BLaER1 treated with 17β-estradiol and CSF1 and Interleukin-3, amounts not matched to agents 10 nM and 100 nM (cell line): ENCODE measurements at regions not wholly inside any gene's neighbourhood (a gene's known extent, or its start where the extent isn't known, plus 50 kb on each side); places are given as distances from the start of the nearest gene placed in this dataset.
"Not testable (repeated sequence)": the region's sequence is repeated elsewhere in the genome, so short reads cannot be mapped to it uniquely, and the experiment has no call there.

Source experiments
- H3K27ac ChIP-seq, 11 experiments: shearing (Covaris generic); formaldehyde crosslinking; 2 replicates each; pipeline ENCODE4 v1.8.1; 2022
- H3K27me3 ChIP-seq, 11 experiments: shearing (Covaris generic); formaldehyde crosslinking; 2 replicates each; pipeline ENCODE4 v1.8.1; 2022
- H3K36me3 ChIP-seq, 11 experiments: shearing (Covaris generic); formaldehyde crosslinking; 2 replicates each; pipeline ENCODE4 v1.8.1; 2022
- H3K4me1 ChIP-seq, 10 experiments: shearing (Covaris generic); formaldehyde crosslinking; 2 replicates each; pipeline ENCODE4 v1.8.1; 2022
- H3K4me2 ChIP-seq, 11 experiments: shearing (Covaris generic); formaldehyde crosslinking; 2 replicates each; pipeline ENCODE4 v1.8.1; 2022
- H3K4me3 ChIP-seq, 10 experiments: shearing (Covaris generic); formaldehyde crosslinking; 2 replicates each; pipeline ENCODE4 v1.8.1; 2022
- H3K9ac ChIP-seq, 11 experiments: shearing (Covaris generic); formaldehyde crosslinking; 2 replicates each; pipeline ENCODE4 v1.8.1; 2022
- H3K9me3 ChIP-seq, 11 experiments: shearing (Covaris generic); formaldehyde crosslinking; replicated peaks in 1 of 11; 2 replicates each; pipeline ENCODE4 v1.8.1; 2022
- H4K20me1 ChIP-seq, 11 experiments: shearing (Covaris generic); formaldehyde crosslinking; 2 replicates each; pipeline ENCODE4 v1.8.1; 2022
- Cebpa-rat ChIP-seq, 11 experiments: shearing (Covaris generic); IDR thresholded peaks; 2 replicates each; pipeline ENCODE4 v1.8.1; 2022

DNA sequence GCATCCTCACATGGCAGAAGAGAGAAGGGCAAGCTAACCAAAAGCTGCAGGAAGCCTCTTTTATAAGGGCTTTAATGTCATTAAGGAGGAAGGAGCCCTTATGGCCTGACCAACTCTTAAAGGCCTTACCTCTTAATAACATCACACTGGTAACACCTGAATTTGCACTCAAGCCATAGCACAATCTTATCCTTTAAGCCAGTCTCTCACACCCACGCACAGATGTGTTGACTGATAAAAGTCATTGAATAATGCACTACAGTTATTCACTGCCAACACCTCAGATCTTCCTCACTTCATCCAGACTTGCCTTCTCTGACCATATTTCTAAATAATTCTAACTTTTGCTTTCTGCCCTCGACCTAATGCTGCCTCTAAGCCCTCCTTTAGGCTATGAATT lies 516.8 kb downstream of the ADCYAP1 start:
- peaks cover 0 to 7% (median 0%) of the 10 kb centered on the region in 11 experiments; a peak in 1 of 22 replicates for H3K9me3 ChIP-seq
- no peaks in the 10 kb centered on the region for H4K20me1 ChIP-seq
- no peak overlapping the region for H3K4me2 ChIP-seq
- H3K4me1 ChIP-seq: no peaks in the 10 kb centered on the region
- no peak for TF ChIP-seq Cebpa-rat (IDR thresholded peaks at IDR 0.05)
- no peaks in the 10 kb centered on the region for H3K27me3 ChIP-seq
- no peak overlapping the region for H3K4me3 ChIP-seq
- H3K36me3 ChIP-seq: no peaks in the 10 kb centered on the region
- H3K27ac ChIP-seq: no peak overlapping the region
- no peak overlapping the region for H3K9ac ChIP-seq

DNA sequence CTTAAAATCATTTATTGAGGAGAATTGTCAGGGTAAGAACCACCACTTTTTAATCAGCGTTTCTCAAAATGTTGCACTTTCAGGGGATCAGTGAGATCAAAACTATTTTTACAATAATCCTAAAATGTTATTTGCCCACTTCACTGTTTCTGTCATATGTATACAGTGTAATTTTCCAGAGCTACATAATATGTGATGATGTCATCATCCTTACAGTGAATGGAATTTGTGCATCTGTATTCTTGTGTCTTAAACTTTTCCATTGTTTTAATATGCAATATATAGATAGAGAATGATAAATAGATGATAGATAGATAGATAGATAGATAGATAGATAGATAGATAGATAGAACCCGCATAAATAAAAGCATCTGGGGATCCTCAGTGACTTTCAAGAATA lies 518.0 kb downstream of the ADCYAP1 start:
- H3K4me1 ChIP-seq: no peaks in the 10 kb centered on the region
- H3K27me3 ChIP-seq: no peaks in the 10 kb centered on the region
- H3K9me3 ChIP-seq: peaks cover 0 to 7% (median 0%) of the 10 kb centered on the region in 11 experiments; a peak in 1 of 22 replicates
- no peak for TF ChIP-seq Cebpa-rat (IDR thresholded peaks at IDR 0.05)
- H3K36me3 ChIP-seq: no peaks in the 10 kb centered on the region
- H3K27ac ChIP-seq: no peak overlapping the region
- no peak overlapping the region for H3K4me2 ChIP-seq
- H4K20me1 ChIP-seq: no peaks in the 10 kb centered on the region
- no peak overlapping the region for H3K9ac ChIP-seq
- H3K4me3 ChIP-seq: no peak overlapping the region

DNA sequence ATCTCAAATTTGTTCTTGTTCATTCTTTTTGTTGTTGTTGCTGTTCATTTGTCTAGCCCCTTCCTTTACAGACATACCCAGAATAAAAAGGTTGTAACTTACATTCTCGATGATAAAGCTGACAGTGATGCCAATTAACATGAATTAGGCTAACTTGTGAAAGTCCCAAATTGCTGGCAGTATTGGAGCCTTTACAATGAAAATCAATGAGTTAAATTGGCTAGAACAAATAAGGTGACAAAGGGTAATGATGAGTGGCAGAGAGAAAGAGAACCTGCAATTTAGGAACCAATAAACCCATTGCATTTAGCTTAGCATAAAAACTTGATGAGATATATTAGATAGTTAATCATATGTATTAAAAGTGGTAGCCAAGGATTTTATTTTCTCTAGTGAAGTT lies 521.0 kb downstream of the ADCYAP1 start:
- Histone ChIP-seq H3K27ac (no peak overlapping the region), H3K9me3 (no peaks in the 10 kb centered on the region), H3K4me2 (no peak overlapping the region), H3K4me1 (no peaks in the 10 kb centered on the region), H3K36me3 (no peaks in the 10 kb centered on the region), H3K4me3 (no peak overlapping the region), H3K27me3 (no peaks in the 10 kb centered on the region), H3K9ac (no peak overlapping the region), H4K20me1 (no peaks in the 10 kb centered on the region)
- TF ChIP-seq Cebpa-rat (IDR thresholded peaks at IDR 0.05): no peak

DNA sequence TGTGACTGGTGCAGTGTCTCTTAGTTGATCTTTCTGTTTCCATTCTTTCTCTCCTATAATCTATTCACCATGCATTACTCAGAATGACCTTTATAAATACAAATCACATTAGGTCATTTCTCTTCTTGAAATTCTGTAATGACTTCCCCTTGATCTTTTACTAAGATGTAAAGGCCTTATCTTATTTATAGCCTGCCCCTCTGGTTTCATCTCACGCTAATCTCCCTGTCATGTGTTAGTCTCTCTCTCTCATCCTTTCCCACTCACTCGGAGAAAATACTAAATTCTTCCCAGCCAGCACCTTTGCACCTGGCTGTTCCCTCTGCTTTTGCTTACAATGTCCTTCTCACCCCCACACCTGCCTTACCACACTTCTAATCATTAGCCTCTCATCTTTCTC lies 530.8 kb downstream of the ADCYAP1 start:
- H3K4me3 ChIP-seq: no peak overlapping the region
- no peaks in the 10 kb centered on the region for H3K36me3 ChIP-seq
- H3K4me2 ChIP-seq: no peak overlapping the region
- H3K9ac ChIP-seq: no peak overlapping the region
- no peaks in the 10 kb centered on the region for H4K20me1 ChIP-seq
- H3K4me1 ChIP-seq: no peaks in the 10 kb centered on the region
- no peaks in the 10 kb centered on the region for H3K9me3 ChIP-seq
- no peak for TF ChIP-seq Cebpa-rat (IDR thresholded peaks at IDR 0.05)
- no peaks in the 10 kb centered on the region for H3K27me3 ChIP-seq
- H3K27ac ChIP-seq: no peak overlapping the region

DNA sequence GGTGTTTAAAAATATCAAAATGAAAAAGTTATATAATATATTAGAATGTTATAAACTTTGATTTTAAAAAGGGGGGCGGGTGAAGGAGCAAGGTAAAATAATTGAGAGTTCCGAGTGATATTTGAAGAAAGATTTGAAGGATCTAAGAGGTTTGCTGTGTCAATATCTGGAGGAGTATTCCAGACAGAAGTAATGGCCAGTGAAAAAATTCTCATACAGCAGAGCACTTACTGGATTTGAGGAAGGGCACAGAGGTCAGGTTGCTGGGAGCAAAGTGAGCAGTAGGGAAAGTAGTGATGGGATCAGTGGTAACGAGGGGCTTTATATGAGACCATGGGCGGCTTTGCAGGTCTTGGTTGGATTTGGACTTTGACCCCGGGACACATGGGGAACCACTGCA lies 531.5 kb downstream of the ADCYAP1 start:
- H3K27ac ChIP-seq: no peak overlapping the region
- H3K4me2 ChIP-seq: no peak overlapping the region
- H4K20me1 ChIP-seq: no peaks in the 10 kb centered on the region
- no peak overlapping the region for H3K9ac ChIP-seq
- no peaks in the 10 kb centered on the region for H3K9me3 ChIP-seq
- no peak overlapping the region for H3K4me3 ChIP-seq
- no peaks in the 10 kb centered on the region for H3K27me3 ChIP-seq
- H3K36me3 ChIP-seq: no peaks in the 10 kb centered on the region
- H3K4me1 ChIP-seq: peaks cover 0 to 3% (median 0%) of the 10 kb centered on the region in 10 experiments; a peak in 1 of 20 replicates
- TF ChIP-seq Cebpa-rat (IDR thresholded peaks at IDR 0.05): no peak

DNA sequence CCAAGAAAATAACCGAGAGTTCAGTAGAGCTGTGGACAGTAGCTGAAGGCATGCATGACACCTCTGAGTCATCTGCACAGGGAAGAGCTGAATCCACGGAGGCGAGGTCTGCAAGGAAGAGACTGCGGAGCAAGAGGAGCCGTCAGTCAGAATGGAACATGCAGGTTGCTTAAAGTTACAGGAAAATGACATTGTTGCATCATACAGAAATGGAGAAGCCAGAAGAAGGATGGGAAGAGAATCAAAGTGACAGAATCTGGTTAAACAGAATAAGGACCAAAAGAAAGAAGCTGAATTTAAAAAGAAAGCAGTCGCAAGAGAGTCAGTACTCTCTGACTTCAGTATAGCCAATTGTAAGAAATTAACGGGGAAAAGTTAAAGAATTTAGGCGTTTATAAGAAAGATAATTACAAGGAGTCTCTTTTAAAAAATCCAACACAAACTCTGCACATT lies 533.8 kb downstream of the ADCYAP1 start:
- Histone ChIP-seq H3K9ac (no peak overlapping the region), H3K4me1 (peaks cover 0 to 3% (median 0%) of the 10 kb centered on the region in 10 experiments; a peak in 1 of 20 replicates), H3K4me2 (no peak overlapping the region), H3K27ac (no peak overlapping the region), H3K4me3 (no peak overlapping the region), H4K20me1 (no peaks in the 10 kb centered on the region), H3K36me3 (no peaks in the 10 kb centered on the region), H3K9me3 (no peaks in the 10 kb centered on the region), H3K27me3 (no peaks in the 10 kb centered on the region)
- peak in 1 of 11 experiments; percentile 29; a peak in 1 of 22 replicates for TF ChIP-seq Cebpa-rat (IDR thresholded peaks at IDR 0.05)

DNA sequence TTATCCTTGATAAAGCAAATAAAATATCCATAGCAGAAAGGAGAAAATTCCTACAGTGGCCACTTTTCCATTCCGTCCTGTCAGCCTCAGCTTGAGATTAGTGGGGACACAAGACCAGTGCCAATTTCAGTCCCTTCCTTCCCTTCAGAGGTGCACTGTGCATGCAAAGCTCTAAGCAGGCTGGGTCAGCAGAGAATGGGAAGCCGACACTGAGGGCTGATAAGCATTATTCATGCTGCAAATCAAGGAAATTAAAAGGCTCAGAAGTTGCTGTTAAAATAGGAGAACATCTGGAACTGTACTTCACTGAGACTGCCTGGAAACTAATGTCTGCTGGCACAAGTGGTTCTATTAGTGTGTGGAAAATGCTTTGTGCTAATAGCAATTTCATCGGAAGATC lies 534.3 kb downstream of the ADCYAP1 start:
- Histone ChIP-seq H3K4me2 (no peak overlapping the region), H3K27me3 (no peaks in the 10 kb centered on the region), H4K20me1 (no peaks in the 10 kb centered on the region), H3K27ac (no peak overlapping the region), H3K9ac (no peak overlapping the region), H3K9me3 (no peaks in the 10 kb centered on the region), H3K4me1 (peaks cover 0 to 3% (median 0%) of the 10 kb centered on the region in 10 experiments; a peak in 1 of 20 replicates), H3K36me3 (no peaks in the 10 kb centered on the region), H3K4me3 (no peak overlapping the region)
- no peak for TF ChIP-seq Cebpa-rat (IDR thresholded peaks at IDR 0.05)

DNA sequence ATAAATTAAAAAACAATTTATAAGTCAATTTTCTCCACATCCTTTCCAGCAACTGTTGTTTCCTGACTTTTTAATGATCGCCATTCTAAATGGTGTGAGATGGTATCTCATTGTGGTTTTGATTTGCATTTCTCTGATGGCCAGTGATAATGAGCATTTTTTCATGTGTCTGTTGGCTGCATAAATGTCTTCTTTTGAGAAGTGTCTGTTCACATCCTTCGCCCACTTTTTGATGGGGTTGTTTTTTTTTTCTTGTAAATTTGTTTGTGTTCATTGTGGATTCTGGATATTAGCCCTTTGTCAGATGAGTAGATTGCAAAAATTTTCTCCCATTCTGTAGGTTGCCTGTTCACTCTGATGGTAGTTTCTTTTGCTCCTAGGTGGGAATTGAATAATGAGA lies 539.4 kb downstream of the ADCYAP1 start:
- H3K4me1 ChIP-seq, H3K27ac ChIP-seq, H3K27me3 ChIP-seq, H3K4me2 ChIP-seq, H3K4me3 ChIP-seq, H3K9ac ChIP-seq, H4K20me1 ChIP-seq, H3K9me3 ChIP-seq, H3K36me3 ChIP-seq: not testable (repeated sequence)

DNA sequence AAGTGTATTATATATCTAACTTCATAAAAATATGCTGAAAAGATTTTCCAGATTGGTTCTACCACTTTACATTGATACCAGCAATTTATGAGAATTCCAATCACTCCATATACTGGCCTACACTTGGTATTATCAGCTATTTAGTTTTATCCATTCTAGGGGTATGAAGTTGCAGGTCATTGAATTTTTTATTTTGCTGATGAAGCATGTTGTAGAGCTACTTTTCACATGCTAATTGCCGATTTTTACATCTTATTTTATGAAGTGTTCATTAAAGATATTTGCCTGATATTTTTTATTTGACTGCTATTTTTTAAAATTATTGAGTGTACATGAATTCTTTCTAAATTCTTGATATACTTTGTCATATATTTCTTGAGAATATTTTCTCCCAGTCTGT lies 542.1 kb downstream of the ADCYAP1 start:
- no peaks in the 10 kb centered on the region for H3K4me1 ChIP-seq
- H4K20me1 ChIP-seq: no peaks in the 10 kb centered on the region
- H3K9me3 ChIP-seq: peaks cover 0 to 8% (median 2%) of the 10 kb centered on the region in 11 experiments; a peak in 7 of 22 replicates
- no peaks in the 10 kb centered on the region for H3K27me3 ChIP-seq
- TF ChIP-seq Cebpa-rat (IDR thresholded peaks at IDR 0.05): no peak
- H3K9ac ChIP-seq: no peak overlapping the region
- no peak overlapping the region for H3K4me2 ChIP-seq
- H3K36me3 ChIP-seq: no peaks in the 10 kb centered on the region
- H3K4me3 ChIP-seq: no peak overlapping the region
- no peak overlapping the region for H3K27ac ChIP-seq

DNA sequence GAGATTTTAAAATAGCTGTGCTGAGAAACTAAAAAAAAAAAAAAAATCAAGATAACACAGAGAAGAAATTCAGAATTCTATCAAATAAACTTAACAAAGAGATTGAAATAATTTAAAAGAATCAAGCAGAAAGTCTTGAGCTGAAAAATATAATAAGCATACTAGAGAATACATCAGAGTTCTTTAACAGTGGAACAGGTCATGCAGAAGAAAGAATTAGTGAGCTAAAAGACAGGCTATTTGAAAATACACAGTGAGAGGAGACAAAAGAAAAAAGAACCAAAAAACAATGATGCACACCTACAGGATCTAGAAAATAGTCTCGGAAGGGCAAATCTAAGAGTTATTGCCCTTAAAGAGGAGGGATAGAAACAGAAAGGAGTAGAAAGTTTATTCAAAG lies 548.1 kb downstream of the ADCYAP1 start:
- H3K27me3 ChIP-seq: no peaks in the 10 kb centered on the region
- no peak for TF ChIP-seq Cebpa-rat (IDR thresholded peaks at IDR 0.05)

More for the DNA sequence above, 548.1 kb downstream of the ADCYAP1 start:
- Histone ChIP-seq H4K20me1 (no peaks in the 10 kb centered on the region), H3K9me3 (peaks cover 0 to 24% (median 13%) of the 10 kb centered on the region in 11 experiments; a peak in 12 of 22 replicates), H3K4me2 (no peak overlapping the region), H3K36me3 (no peaks in the 10 kb centered on the region), H3K27ac (no peak overlapping the region), H3K4me1 (no peaks in the 10 kb centered on the region), H3K9ac (no peak overlapping the region), H3K4me3 (no peak overlapping the region)
